ENCODE measurements at regions not wholly inside any gene's neighbourhood (a gene's known extent, or its start where the extent isn't known, plus 50 kb on each side); places are given as distances from the start of the nearest gene placed in this dataset.
"Not testable (repeated sequence)": the region's sequence is repeated elsewhere in the genome, so short reads cannot be mapped to it uniquely, and the experiment has no call there.

- no peak overlapping the region for H3K4me3 ChIP-seq (ENCODE audit: low read depth in 1 of 2, low read length in 2 of 2)
- no peaks in the 10 kb centered on the region for H3K27me3 ChIP-seq (ENCODE audit: control insufficient read depth in 1 of 2, insufficient read depth in 2 of 2, low read length in 2 of 2)
- no peak overlapping the region for H3K27ac ChIP-seq (ENCODE audit: low read depth in 2 of 2, low read length in 1 of 2)
- no peaks in the 10 kb centered on the region for H3K36me3 ChIP-seq (ENCODE audit: control insufficient read depth in 2 of 2, insufficient read depth in 2 of 2, low read length in 1 of 2)
- H3K4me1 ChIP-seq (ENCODE audit: control insufficient read depth in 2 of 2, insufficient read depth in 2 of 2, low read length in 1 of 2): no peaks in the 10 kb centered on the region
- 79 to 85% methylated on average over 2 of the region's 2 CpGs for WGBS, 2 donors
- H3K9me3 ChIP-seq (ENCODE audit: control insufficient read depth in 2 of 2, insufficient read depth in 1 of 2, low read depth in 1 of 2, low read length in 1 of 2): no peaks in the 10 kb centered on the region
These were observed 168.7 kb downstream of the GNAI1 start for GRCh38 chr7:80303315-80303714.

DNA sequence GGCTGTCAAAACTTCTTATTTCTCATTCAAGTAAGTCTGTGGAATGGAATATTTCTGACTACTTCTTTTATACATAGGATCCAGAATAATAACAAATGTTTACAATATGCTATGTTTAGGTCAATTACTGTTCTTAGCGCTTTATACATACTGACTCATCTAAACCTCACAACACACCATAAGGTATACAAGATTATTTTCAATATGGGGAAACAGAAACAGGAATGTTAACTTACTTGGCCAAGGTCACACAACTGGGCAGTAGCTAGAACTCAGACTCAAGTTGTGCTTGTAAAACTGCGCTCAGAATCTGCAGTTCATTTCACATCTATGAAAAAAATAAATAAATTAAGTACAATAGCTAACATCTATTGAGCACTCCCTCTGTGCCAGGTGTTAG, 168.0 kb downstream of the GNAI1 start:
- 90 to 95% methylated on average over 2 of the region's 2 CpGs for WGBS, 2 donors
- no peaks in the 10 kb centered on the region for H3K9me3 ChIP-seq (ENCODE audit: control insufficient read depth in 2 of 2, insufficient read depth in 1 of 2, low read depth in 1 of 2, low read length in 1 of 2)
- no peaks in the 10 kb centered on the region for H3K4me1 ChIP-seq (ENCODE audit: control insufficient read depth in 2 of 2, insufficient read depth in 2 of 2, low read length in 1 of 2)
- H3K27me3 ChIP-seq (ENCODE audit: control insufficient read depth in 1 of 2, insufficient read depth in 2 of 2, low read length in 2 of 2): no peaks in the 10 kb centered on the region
- no peak overlapping the region for H3K27ac ChIP-seq (ENCODE audit: low read depth in 2 of 2, low read length in 1 of 2)
- H3K4me3 ChIP-seq (ENCODE audit: low read depth in 1 of 2, low read length in 2 of 2): no peak overlapping the region
- no peaks in the 10 kb centered on the region for H3K36me3 ChIP-seq (ENCODE audit: control insufficient read depth in 2 of 2, insufficient read depth in 2 of 2, low read length in 1 of 2)

GRCh38 chr7:80302078-80302477, 167.4 kb downstream of the GNAI1 start:
- WGBS, 2 donors: 77 to 83% methylated on average over 5 of the region's 5 CpGs
- no peaks in the 10 kb centered on the region for H3K27me3 ChIP-seq (ENCODE audit: control insufficient read depth in 1 of 2, insufficient read depth in 2 of 2, low read length in 2 of 2)
- no peak overlapping the region for H3K4me3 ChIP-seq (ENCODE audit: low read depth in 1 of 2, low read length in 2 of 2)
- no peaks in the 10 kb centered on the region for H3K36me3 ChIP-seq (ENCODE audit: control insufficient read depth in 2 of 2, insufficient read depth in 2 of 2, low read length in 1 of 2)
- H3K9me3 ChIP-seq (ENCODE audit: control insufficient read depth in 2 of 2, insufficient read depth in 1 of 2, low read depth in 1 of 2, low read length in 1 of 2): no peaks in the 10 kb centered on the region
- no peak overlapping the region for H3K27ac ChIP-seq (ENCODE audit: low read depth in 2 of 2, low read length in 1 of 2)
- no peaks in the 10 kb centered on the region for H3K4me1 ChIP-seq (ENCODE audit: control insufficient read depth in 2 of 2, insufficient read depth in 2 of 2, low read length in 1 of 2)

DNA sequence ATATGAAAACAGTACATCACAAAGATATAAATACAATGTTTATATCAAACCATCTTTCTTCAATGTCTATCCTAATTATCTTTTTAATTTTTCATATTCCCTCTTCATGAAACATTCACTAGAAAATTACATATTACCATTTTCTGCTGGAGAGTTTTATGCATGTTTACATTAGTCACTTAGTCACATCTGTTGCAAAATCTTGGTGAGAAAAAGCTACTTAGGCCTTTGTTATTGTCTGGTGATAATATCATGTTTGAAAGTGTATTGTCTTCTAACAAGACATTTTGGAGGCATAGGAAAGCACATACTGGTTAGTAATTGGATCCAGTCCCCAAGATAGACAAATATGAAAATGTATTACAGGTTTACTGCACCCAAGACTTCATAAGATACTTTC, 163.6 kb downstream of the GNAI1 start:
- Histone ChIP-seq H3K4me3 (ENCODE audit: low read depth in 1 of 2, low read length in 2 of 2) (no peak overlapping the region), H3K27me3 (ENCODE audit: control insufficient read depth in 1 of 2, insufficient read depth in 2 of 2, low read length in 2 of 2) (no peaks in the 10 kb centered on the region), H3K36me3 (ENCODE audit: control insufficient read depth in 2 of 2, insufficient read depth in 2 of 2, low read length in 1 of 2) (no peaks in the 10 kb centered on the region), H3K4me1 (ENCODE audit: control insufficient read depth in 2 of 2, insufficient read depth in 2 of 2, low read length in 1 of 2) (no peaks in the 10 kb centered on the region), H3K27ac (ENCODE audit: low read depth in 2 of 2, low read length in 1 of 2) (no peak overlapping the region), H3K9me3 (ENCODE audit: control insufficient read depth in 2 of 2, insufficient read depth in 1 of 2, low read depth in 1 of 2, low read length in 1 of 2) (peaks cover 0 to 3% of the 10 kb centered on the region in 2 donors)

DNA sequence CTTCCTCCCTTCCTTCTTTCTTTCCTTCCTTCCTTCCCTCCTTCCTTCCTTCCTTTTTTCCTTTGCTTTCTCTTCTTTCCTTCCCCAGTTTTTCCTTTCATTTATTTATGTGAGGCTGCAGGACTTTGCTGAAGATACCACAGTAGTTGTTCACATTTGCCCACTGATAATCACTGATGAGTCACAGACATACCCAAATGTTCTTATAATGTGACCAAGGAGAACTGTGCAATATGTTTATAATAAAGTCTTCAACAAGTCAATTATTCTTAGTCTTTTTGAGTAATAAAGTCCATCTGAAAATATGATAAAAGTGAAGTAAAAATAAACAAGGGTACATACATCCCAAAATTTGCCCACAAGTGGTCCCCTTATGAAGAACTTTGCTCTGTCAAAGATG, 159.7 kb downstream of the GNAI1 start:
- Histone ChIP-seq H3K4me1 (ENCODE audit: control insufficient read depth in 2 of 2, insufficient read depth in 2 of 2, low read length in 1 of 2) (no peaks in the 10 kb centered on the region), H3K27ac (ENCODE audit: low read depth in 2 of 2, low read length in 1 of 2) (no peak overlapping the region), H3K36me3 (ENCODE audit: control insufficient read depth in 2 of 2, insufficient read depth in 2 of 2, low read length in 1 of 2) (no peaks in the 10 kb centered on the region), H3K27me3 (ENCODE audit: control insufficient read depth in 1 of 2, insufficient read depth in 2 of 2, low read length in 2 of 2) (no peaks in the 10 kb centered on the region), H3K9me3 (ENCODE audit: control insufficient read depth in 2 of 2, insufficient read depth in 1 of 2, low read depth in 1 of 2, low read length in 1 of 2) (peaks cover 0 to 3% of the 10 kb centered on the region in 2 donors), H3K4me3 (ENCODE audit: low read depth in 1 of 2, low read length in 2 of 2) (no peak overlapping the region)

- H3K27ac ChIP-seq (ENCODE audit: low read depth in 2 of 2, low read length in 1 of 2); H3K4me3 ChIP-seq (ENCODE audit: low read depth in 1 of 2, low read length in 2 of 2); H3K36me3 ChIP-seq (ENCODE audit: control insufficient read depth in 2 of 2, insufficient read depth in 2 of 2, low read length in 1 of 2); H3K9me3 ChIP-seq (ENCODE audit: control insufficient read depth in 2 of 2, insufficient read depth in 1 of 2, low read depth in 1 of 2, low read length in 1 of 2); H3K4me1 ChIP-seq (ENCODE audit: control insufficient read depth in 2 of 2, insufficient read depth in 2 of 2, low read length in 1 of 2); H3K27me3 ChIP-seq (ENCODE audit: control insufficient read depth in 1 of 2, insufficient read depth in 2 of 2, low read length in 2 of 2): not testable (repeated sequence)
- WGBS, 2 donors: 77 to 88% methylated on average over 3 of the region's 3 CpGs
These were observed 158.0 kb downstream of the GNAI1 start for GRCh38 chr7:80292634-80293033.

GRCh38 chr7:80288175-80289122, 153.8 kb downstream of the GNAI1 start:
- H3K4me1 ChIP-seq (ENCODE audit: control insufficient read depth in 2 of 2, insufficient read depth in 2 of 2, low read length in 1 of 2): no peaks in the 10 kb centered on the region
- peaks cover 0 to 3% of the 10 kb centered on the region in 2 donors for H3K9me3 ChIP-seq (ENCODE audit: control insufficient read depth in 2 of 2, insufficient read depth in 1 of 2, low read depth in 1 of 2, low read length in 1 of 2)
- H3K4me3 ChIP-seq (ENCODE audit: low read depth in 1 of 2, low read length in 2 of 2): no peak overlapping the region
- no peaks in the 10 kb centered on the region for H3K36me3 ChIP-seq (ENCODE audit: control insufficient read depth in 2 of 2, insufficient read depth in 2 of 2, low read length in 1 of 2)
- H3K27ac ChIP-seq (ENCODE audit: low read depth in 2 of 2, low read length in 1 of 2): no peak overlapping the region
- no peaks in the 10 kb centered on the region for H3K27me3 ChIP-seq (ENCODE audit: control insufficient read depth in 1 of 2, insufficient read depth in 2 of 2, low read length in 2 of 2)
- 83 to 85% methylated on average over 4 of the region's 4 CpGs for WGBS, 2 donors

DNA sequence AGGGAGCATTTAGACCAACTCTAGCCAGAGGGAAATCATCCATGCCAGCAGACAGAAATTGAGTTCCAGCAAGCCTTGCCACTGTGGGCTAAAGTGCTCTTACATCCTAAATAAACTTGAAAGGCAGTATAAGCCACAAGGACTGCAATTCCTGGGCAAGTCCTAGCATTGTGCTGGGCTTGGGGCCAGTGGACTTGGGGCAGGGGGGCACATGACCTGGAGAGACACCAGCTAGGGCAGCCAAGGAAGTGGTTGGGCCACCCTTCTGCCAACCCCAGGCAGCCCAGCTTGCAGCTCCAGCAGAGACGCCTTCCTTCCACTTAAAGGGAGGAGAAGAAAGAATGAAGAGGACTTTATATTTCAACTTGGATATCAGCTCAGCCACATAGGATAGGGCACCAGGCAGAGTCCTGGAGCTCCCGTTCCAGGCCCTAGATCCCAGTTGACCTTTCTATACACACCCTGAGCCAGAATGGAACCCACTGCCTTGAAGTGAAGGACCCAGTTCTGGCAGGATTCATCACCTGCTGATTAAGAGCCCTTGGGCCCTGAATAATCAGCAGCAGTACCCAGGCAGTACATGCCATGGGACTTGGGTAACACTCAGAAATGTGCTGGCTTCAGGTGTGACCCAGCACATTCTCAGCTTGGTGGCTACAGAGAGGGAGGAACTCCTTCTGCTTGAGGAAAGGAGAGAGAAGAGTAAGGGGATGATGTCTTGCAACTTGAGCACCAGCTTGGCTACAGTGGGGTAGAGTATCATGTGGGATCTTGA, 153.0 kb downstream of the GNAI1 start:
- WGBS, 2 donors: 79 to 91% methylated on average over 2 of the region's 2 CpGs

DNA sequence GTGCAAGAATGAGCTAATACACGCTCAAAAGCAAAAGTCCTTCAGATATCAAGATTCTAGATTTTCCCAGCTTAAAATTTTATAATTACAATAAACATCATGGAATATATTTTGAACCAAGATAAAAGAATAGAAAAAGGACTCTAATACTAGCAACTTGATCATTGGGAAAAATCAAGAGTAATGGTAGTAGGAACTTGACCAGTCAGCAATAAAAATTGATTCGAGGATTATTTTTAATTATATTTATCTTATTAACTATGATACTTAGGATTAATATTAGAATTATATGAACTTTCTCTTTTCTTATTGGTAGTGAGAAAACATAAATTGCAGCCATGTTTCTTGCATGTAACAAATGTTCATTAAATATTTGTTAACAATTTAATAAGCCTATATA, 152.0 kb downstream of the GNAI1 start:
- Histone ChIP-seq H3K36me3 (ENCODE audit: control insufficient read depth in 2 of 2, insufficient read depth in 2 of 2, low read length in 1 of 2) (no peaks in the 10 kb centered on the region), H3K27ac (ENCODE audit: low read depth in 2 of 2, low read length in 1 of 2) (no peak overlapping the region), H3K9me3 (ENCODE audit: control insufficient read depth in 2 of 2, insufficient read depth in 1 of 2, low read depth in 1 of 2, low read length in 1 of 2) (peaks cover 0 to 3% of the 10 kb centered on the region in 2 donors), H3K4me3 (ENCODE audit: low read depth in 1 of 2, low read length in 2 of 2) (no peak overlapping the region), H3K27me3 (ENCODE audit: control insufficient read depth in 1 of 2, insufficient read depth in 2 of 2, low read length in 2 of 2) (no peaks in the 10 kb centered on the region), H3K4me1 (ENCODE audit: control insufficient read depth in 2 of 2, insufficient read depth in 2 of 2, low read length in 1 of 2) (no peaks in the 10 kb centered on the region)
- WGBS, 2 donors: 89 to 93% methylated on average over 2 of the region's 2 CpGs

More for the DNA sequence above, 153.0 kb downstream of the GNAI1 start:
- no peak overlapping the region for H3K4me3 ChIP-seq (ENCODE audit: low read depth in 1 of 2, low read length in 2 of 2)
- H3K9me3 ChIP-seq (ENCODE audit: control insufficient read depth in 2 of 2, insufficient read depth in 1 of 2, low read depth in 1 of 2, low read length in 1 of 2): peaks cover 0 to 3% of the 10 kb centered on the region in 2 donors
- H3K27ac ChIP-seq (ENCODE audit: low read depth in 2 of 2, low read length in 1 of 2): no peak overlapping the region
- H3K4me1 ChIP-seq (ENCODE audit: control insufficient read depth in 2 of 2, insufficient read depth in 2 of 2, low read length in 1 of 2): no peaks in the 10 kb centered on the region
- no peaks in the 10 kb centered on the region for H3K27me3 ChIP-seq (ENCODE audit: control insufficient read depth in 1 of 2, insufficient read depth in 2 of 2, low read length in 2 of 2)
- no peaks in the 10 kb centered on the region for H3K36me3 ChIP-seq (ENCODE audit: control insufficient read depth in 2 of 2, insufficient read depth in 2 of 2, low read length in 1 of 2)

Data from esophagus (tissue), 2 donors.